ENCODE measurements at regions not wholly inside any gene's neighbourhood (a gene's known extent, or its start where the extent isn't known, plus 50 kb on each side); places are given as distances from the start of the nearest gene placed in this dataset.

GRCh38 chr10:125227546-125227945 lies 67.2 kb upstream of the CTBP2 start:
- no peak overlapping the region for H3K27ac Mint-ChIP-seq
- ATAC-seq (ENCODE audit: low read depth): no peak
- intact Hi-C loops (cut with micrococcal nuclease): no loop called here
- DNase-seq: no peak
- no peak overlapping the region for H3K4me3 Mint-ChIP-seq
- ChIA-PET POLR2A (no interaction called here), CTCF (no interaction called here)
- H3K9me3 Mint-ChIP-seq: no peaks in the 10 kb centered on the region
- H3K36me3 Mint-ChIP-seq (ENCODE audit: low read depth): no peaks in the 10 kb centered on the region
- peaks cover 11% of the 10 kb centered on the region for H3K27me3 Mint-ChIP-seq
- no peak for TF ChIP-seq CTCF (IDR thresholded peaks at IDR 0.05)
- H3K4me1 Mint-ChIP-seq: no peaks in the 10 kb centered on the region

- H3K27ac Mint-ChIP-seq: no peak overlapping the region
- ChIA-PET CTCF (no interaction called here), POLR2A (no interaction called here)
- H3K36me3 Mint-ChIP-seq (ENCODE audit: low read depth): no peaks in the 10 kb centered on the region
- ATAC-seq (ENCODE audit: low read depth): no peak
- intact Hi-C loops (cut with micrococcal nuclease): no loop called here
- H3K27me3 Mint-ChIP-seq: peaks cover 9% of the 10 kb centered on the region
- DNase-seq: no peak
- H3K9me3 Mint-ChIP-seq: no peaks in the 10 kb centered on the region
- no peaks in the 10 kb centered on the region for H3K4me1 Mint-ChIP-seq
- no peak for TF ChIP-seq CTCF (IDR thresholded peaks at IDR 0.05)
- H3K4me3 Mint-ChIP-seq: no peak overlapping the region
Measured at GRCh38 chr10:125226823-125227222, 66.5 kb upstream of the CTBP2 start.

- Mint-ChIP-seq H3K4me1 (no peaks in the 10 kb centered on the region), H3K4me3 (no peak overlapping the region), H3K27me3 (peaks cover 11% of the 10 kb centered on the region), H3K36me3 (ENCODE audit: low read depth) (no peaks in the 10 kb centered on the region), H3K27ac (no peak overlapping the region), H3K9me3 (no peaks in the 10 kb centered on the region)
- intact Hi-C loops (cut with micrococcal nuclease): no loop called here
- CTCF ChIA-PET: no interaction called here
- ATAC-seq (ENCODE audit: low read depth): no peak
- DNase-seq: no peak
- POLR2A ChIA-PET: no interaction called here
- no peak for TF ChIP-seq CTCF (IDR thresholded peaks at IDR 0.05)
Measured at GRCh38 chr10:125226005-125226404, 65.6 kb upstream of the CTBP2 start.

- CTCF ChIA-PET: no interaction called here
- no peak for DNase-seq
- intact Hi-C loops (cut with micrococcal nuclease): no loop called here
Measured at GRCh38 chr10:125225051-125225450, 64.7 kb upstream of the CTBP2 start.

GRCh38 chr10:125222515-125223308 lies 62.3 kb upstream of the CTBP2 start:
- ChIA-PET CTCF (no interaction called here), POLR2A (no interaction called here)
- Mint-ChIP-seq H3K27me3 (peaks cover 11% of the 10 kb centered on the region), H3K4me3 (no peak overlapping the region), H3K36me3 (ENCODE audit: low read depth) (no peaks in the 10 kb centered on the region), H3K9me3 (no peaks in the 10 kb centered on the region), H3K27ac (no peak overlapping the region), H3K4me1 (no peaks in the 10 kb centered on the region)
- ATAC-seq (ENCODE audit: low read depth) (no peak), DNase-seq (no peak)
- intact Hi-C loops (cut with micrococcal nuclease): no loop called here
- no peak for TF ChIP-seq CTCF (IDR thresholded peaks at IDR 0.05)

More at GRCh38 chr10:125225051-125225450, 64.7 kb upstream of the CTBP2 start:
- Mint-ChIP-seq H3K27me3 (peaks cover 11% of the 10 kb centered on the region), H3K9me3 (no peaks in the 10 kb centered on the region), H3K4me1 (no peaks in the 10 kb centered on the region), H3K27ac (no peak overlapping the region), H3K4me3 (no peak overlapping the region), H3K36me3 (ENCODE audit: low read depth) (no peaks in the 10 kb centered on the region)
- TF ChIP-seq CTCF (IDR thresholded peaks at IDR 0.05): no peak
- POLR2A ChIA-PET: no interaction called here
- ATAC-seq (ENCODE audit: low read depth): no peak
